RPMI8226 (cell line): ENCODE measurements at regions not wholly inside any gene's neighbourhood (a gene's known extent, or its start where the extent isn't known, plus 50 kb on each side); places are given as distances from the start of the nearest gene placed in this dataset.
A peak's percentile ranks its signal among the peaks of the same experiment; 100 is the strongest.

ENCODE experiments used
- DNase-seq: peaks from one replicate; pipeline ENCODE4 v3.0.0-alpha.2; 2015

DNA sequence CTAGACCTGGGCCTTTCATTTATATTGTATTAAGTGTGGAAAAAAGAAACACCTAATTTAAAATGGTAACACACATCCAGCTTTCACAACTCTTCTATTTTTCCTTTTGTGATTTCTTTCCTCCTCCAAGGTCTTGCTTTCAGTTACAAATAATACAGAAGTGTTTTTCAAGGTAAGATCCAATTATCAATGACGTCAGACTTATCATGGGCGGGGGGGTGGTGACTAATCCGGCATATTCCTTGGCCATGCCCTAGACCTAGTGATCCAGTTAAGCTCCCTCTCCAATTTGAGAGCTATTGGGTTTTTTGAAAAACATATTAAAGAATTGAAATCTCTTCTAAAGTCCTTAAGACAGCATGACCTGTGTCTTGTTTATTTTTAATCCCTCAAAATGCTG, 669.9 kb upstream of the NR5A2 start:
- no peak for DNase-seq

DNA sequence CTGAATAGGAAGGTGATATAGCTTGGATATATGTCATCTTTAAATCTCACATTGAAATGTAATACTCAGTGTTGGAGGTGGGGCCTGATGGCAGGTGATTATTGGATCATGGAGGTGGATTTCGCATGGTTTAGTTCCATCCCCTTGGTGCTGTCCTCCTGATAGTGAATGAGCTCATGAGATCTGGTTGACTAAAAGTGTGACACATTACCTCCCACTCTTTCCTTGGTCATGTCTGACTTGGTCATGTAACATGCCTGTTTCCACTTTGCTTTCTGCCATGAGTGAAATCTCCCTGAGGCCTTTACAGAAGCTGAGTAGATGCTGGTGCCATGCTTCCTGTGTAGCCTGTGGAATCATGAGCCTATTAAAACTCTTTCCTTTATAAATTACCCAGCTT, 664.5 kb upstream of the NR5A2 start:
- DNase-seq = no peak

DNA sequence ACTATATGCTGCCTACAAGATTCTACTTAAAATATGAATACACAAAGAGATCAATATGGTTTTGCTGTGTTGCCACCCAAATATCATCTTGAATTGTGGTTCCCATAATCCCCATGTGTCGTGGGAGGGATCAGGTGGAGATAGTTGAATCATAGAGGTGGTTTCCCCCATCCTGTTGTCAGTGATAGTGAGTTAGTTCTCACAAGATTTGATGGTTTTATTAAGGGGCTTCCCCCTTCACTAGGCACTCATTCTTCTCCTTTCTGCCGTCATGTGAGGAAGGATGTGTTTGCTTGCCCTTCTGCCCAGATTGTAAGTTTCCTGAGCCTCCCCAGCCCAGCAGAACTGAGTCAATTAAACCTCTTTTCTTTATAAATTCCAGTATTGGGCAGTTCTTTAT, 654.4 kb upstream of the NR5A2 start:
- no peak for DNase-seq

DNA sequence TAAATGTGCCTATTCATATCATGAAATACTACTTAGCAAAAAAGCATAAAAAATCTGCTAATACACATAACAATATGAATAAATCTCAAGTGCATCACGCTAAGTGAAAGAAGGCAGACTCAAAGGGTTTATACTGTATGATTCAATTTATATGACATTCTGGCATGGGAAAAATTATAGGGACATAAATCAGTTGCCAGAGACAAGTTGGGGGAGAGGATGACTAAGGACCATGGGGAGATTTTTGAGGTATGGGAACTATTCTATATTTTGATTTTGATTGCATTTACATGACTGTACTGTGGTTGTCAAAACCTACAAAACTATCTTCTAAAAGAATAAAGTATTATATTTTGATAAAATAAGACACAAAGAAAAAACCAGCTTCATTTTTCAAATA, 650.3 kb upstream of the NR5A2 start:
- no peak for DNase-seq

DNA sequence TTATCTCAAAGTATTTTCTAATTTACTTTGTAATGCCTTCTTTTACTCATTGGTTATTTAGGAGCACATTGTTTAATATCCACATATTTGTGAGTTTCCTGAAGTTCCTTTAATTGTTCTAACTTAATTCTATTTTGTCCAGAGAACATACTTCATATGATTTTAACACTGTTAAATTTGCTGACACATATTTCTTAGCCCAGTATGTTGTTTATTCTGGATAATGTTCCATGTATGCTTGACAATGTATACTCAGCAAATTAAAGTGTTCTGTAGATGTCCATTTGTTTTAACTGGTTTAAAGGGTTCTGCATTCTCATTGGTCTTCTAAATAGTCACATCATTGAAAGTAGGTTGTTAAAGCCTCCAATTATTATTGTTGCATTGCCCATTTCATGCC, 643.7 kb upstream of the NR5A2 start:
- DNase-seq = no peak

DNA sequence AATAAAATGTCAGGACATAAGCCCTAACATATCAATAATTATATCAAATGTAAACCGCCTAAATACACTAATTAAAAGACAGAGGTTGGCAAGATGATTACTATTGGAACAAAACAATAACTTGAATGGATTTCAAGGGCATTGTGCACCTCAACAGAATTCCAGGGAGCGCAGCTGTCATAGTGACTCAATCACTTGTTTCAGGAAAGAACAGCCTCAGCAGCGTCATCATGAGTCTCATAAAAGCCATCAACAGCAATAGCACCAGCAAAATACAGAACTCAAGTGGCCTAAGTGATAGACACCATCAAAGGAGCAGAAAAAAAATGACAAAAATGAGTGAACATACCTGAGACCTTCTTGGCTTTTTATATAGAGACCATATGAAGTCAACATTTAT, 632.7 kb upstream of the NR5A2 start:
- DNase-seq = no peak

DNA sequence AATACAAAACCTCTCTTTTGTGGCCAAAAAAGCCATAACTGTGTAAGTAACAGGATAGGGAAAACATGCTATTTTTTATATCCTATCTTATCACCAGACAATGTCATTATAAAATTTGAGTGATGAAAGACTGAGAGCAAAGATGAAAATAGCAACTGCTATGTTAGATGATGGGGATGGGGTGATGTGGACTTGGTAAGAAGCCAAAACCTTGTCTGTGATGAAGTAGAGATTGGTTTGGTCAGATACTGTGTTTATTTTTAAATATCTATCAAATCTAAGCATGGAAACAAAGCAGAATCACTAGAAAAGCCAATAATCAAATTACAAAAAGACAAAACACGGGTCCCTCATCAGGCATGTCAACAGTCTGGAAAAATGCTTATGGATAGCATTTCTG, 631.1 kb upstream of the NR5A2 start:
- DNase-seq = no peak

DNA sequence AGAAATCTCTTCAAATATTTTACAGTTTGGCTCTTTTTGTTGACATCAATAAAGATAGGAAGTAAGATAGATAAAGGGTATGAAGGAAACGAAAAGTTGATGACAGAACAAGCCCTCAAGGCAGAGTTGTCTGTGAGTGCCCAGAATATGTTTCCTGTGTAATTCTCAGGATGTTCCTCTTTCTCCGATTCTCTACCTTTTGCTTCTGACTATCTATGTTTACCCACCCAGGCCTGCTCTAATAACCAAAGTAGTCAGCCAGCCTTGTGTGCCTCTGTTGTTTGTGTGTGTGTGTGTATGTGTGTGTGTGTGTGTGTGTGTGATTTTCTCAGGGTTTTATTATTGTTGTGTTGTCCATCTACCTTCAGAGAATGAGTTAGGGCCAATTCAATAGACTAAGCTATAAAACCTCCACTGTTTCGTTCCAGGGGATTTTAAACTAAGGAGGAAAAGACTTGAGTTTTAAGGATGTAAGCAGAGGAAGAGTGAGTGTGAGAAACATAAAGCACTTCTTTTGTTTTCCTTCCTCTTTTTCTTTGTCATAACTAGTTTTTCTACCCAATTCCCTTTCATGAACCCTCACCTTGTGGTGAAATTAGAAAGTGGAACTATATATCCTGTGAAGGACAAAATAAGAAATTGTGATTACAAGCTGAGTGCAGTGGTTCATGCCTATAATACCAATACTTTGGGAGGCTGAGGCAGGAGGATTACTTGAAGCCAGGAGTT, 627.4 kb upstream of the NR5A2 start:
- no peak for DNase-seq

DNA sequence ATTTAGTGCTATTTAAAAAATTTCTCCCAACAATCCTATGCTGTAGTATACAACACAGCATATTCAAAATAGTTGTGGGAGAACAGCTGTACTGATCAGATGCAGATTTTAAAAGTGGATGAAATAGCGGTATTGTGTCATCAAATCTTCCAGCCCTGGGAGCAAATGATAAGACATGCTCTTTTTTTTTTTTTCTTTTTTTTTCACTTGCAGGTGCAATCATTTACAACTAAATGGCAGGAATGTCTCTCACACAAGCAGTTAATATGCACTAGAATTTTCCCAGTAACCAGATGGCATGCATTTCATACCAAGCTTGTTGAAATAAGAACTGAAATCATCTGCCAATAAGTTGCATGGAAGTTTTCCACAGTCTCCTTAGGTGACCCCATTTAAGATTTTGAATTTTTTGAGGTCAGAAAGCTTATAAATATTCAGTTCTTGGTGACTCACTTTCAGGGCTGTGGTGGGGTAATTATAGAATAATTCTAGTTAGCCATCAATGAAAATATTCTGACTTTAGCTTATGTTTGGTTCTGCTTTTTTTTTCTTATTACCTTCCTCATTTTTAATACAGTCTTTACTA, 623.9 kb upstream of the NR5A2 start:
- no peak for DNase-seq

DNA sequence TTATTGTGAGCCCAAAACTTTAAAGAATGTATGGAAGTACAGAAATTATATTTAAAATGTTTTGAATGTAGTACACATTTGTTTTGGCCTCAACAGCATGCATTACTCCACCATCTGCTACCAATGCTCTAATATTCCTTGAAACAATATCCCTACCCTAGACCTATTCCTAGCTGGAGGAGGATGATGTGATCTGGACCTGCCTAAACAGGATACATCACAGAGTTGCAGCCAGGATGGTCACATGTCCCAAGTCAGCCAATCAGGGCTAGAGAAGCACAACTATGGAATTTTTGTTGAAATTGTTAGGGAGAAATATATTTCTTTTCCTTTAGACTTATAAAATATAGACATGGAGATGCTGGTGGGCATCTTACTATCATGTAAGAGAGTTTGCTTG, 623.3 kb upstream of the NR5A2 start:
- DNase-seq = no peak

DNA sequence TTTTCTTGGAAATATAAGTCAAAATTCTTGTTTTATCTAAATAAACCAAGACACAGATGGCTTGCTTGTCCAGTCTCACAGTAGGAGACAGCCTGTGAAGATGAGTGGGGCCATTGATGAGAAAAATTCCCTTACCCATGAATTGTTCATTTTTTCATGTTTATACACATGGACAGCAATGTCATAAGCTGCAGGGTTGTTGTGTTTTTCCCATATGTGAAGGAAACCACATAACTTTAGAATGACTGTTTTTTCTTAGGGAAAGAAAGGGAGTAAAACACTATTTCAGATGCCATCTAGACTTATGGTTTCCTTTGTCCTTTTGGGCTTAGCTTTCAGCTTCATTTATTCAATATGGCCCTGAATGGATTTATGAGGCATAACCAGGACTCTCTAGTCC, 622.5 kb upstream of the NR5A2 start:
- DNase-seq = no peak

DNA sequence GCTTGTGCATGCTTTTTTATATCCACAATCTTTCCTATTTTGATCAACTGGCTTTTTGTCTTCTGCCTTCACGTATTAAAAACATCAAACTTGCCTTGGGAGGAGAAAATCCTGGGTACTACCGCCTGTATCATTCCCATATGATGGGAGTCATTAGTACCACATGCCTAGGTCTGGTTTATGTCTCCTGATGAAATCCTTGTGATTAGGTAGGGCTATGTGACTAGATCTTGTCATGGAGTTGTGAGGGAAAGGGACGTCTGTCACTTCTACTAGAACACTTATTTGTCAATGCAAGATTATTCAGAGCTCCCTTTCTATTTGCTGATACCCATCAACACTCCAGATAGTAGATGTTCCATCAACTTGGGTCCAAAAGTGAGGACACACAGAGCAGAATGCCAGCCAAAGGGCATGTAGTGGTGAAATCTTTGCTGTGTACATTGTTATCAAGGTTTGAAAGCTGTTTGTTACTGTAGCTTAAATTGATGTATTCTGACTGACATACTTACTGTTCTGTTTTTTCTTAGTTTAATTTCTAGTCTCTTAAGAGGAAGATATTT, 621.8 kb upstream of the NR5A2 start:
- no peak for DNase-seq

DNA sequence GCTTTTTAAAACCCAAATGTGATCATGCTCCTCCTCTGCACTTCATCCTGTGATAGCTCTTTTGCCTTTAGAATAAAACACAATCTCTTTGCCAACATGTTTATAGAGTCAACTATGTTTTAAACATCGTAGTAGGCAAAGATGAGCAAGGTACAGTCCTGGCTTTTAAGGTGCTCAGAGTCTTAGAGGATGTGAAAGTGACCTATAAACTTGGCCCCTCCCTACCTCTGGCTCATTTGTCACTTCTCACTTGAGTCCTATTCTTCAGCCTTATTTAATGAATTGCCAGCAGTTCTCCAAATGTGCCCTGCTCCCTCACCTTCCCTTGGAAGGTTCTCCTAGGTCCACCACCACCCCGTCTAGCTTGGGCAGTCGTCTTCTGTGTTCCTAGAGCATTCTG, 617.0 kb upstream of the NR5A2 start:
- DNase-seq = no peak

DNA sequence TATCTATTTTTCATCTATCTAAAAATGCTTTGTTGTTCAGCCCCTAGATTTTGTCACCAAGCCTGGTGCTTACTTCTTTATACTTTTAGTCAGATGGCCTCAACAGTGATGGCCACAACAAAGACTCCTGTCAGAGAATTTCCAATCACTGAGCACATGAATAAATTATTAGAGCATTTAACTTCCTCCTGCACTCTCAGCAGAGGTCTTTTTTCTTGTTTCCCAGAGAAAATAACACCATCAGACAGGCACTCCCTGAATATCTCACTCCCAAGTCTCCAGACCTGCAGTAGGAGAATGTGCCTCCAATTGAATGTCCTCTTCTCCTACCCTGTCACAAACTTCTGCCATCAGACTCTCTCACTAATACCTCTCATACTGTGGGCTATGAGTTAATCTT, 616.0 kb upstream of the NR5A2 start:
- no peak for DNase-seq

DNA sequence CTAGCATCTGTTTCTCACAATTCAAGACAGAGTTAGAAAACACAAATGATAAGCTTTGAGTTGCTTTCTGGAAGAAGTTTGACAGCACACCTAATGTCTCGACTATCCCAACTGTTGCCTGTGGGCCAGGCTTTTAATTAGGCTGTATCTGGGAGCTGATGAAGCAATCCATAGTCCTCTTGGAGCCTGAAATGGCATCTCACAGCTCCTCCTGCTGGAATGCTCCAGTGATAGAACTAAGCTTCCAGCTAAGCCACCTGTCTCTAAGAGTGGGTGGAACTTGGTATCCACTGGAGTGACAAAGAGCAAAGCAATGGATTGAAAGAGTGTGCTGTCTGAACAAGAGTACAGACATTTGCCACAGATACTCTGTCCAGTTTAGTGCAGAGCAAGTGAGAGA, 605.3 kb upstream of the NR5A2 start:
- no peak for DNase-seq

DNA sequence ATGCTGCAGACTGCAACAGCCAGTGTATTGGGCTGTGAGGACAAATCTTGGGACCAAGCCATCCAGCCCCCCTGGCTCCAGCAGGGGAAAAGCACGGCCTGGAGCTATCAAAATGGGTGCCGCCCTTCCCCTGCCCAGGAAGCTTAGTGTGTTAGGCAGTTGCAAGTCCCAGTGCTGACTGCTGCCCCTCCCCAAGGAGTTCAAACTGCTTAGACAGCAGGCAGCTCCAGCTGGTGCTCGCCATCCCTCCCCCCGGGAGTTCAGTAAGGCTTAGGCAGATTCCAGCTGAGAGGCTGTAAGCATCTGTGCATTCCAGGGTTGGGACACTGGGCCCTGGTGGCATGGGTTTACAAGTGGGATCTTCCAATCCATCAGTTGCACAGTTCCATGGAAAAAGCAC, 579.6 kb upstream of the NR5A2 start:
- DNase-seq = no peak

DNA sequence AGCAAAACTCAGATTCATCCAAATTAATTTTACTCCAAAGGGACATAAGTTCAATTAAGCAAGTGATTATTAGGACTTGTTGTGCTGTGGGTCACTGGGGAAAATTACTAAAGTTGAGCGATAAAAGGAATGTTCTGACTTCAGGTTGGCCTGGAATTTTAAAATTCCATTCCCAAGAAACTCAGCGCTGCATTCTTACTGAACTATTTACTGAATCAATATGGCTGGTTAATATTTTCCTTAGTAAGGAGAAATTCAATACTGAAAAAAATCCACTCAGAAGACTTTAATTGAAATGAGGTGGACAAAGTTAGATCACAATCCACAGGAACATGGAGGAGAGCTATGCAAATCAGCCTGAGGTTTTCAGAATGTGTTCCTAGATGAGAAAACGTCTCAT, 578.9 kb upstream of the NR5A2 start:
- no peak for DNase-seq

DNA sequence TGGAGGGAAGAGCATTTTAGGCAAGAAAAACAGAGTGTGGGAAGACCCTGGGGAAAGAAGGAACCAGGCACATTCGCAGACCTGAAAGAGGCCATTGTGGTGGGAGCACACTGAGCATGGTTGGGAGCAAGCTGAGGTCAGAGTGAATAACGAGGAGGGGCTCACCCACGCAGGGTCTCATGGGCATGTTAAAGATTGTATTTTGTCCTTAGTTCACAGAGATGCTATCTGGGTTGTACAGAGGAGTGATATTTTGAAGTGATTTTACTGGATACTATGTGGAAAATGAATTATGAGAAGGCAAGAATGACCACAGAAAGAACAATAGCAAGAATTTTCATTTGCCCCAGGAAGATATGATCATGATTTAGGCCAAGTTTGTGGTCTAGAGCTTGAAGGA, 578.3 kb upstream of the NR5A2 start:
- DNase-seq = no peak

DNA sequence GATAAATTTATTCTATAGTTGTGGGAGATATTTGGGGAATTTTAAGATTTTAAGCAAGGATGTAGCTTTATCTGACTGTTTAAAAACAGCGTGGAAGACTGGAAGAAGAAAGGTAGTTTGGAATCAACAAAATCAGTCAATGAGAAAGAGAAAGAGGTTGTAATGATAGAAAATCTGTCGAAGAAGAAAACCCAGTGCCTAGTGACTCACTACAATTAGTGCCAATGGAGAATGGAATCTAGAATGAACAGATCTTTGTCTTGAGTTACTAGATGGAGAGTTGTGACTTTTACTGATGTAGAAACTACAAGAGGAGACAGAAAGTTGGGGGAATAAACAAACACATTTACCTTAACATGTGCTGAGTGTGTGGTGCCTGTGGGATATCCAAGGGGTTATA, 577.8 kb upstream of the NR5A2 start:
- DNase-seq = no peak

DNA sequence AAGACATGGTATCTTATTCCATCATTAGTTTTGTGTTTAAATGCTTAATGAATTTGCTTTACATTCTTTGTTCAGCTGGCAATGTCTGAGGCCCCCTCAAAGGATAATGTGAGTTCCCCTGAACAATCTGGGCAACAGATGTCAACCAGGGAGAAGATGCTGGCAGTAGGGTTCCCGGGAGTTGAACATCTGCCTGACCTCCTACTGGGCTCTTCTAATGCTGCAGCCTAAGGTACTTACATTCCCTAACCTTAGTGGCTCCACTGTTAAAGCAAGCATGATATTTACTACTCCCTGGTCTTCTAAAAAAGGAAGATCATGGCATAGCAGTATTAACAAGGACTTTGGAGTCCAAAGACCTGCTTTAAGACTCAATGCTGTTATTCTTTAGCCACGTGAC, 574.9 kb upstream of the NR5A2 start:
- no peak for DNase-seq

DNA sequence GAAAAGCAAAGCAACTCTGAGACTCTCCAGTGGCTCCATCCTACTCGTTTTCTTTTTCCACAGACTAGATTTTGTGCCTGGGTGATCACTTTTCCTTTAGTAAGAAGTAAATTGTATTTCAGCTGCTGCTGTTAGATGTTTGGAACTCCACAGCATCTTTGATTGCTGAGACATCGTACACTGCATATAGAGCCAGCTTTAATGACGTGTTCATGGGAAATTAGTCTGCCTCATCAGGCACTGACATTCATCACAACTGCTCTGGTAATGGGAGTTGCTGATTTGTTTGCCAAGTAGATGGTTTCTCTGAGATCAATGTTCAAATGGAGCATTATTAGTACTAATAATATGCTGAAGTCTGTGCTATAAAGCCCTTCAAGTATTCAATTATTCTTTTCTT, 573.8 kb upstream of the NR5A2 start:
- DNase-seq = no peak

DNA sequence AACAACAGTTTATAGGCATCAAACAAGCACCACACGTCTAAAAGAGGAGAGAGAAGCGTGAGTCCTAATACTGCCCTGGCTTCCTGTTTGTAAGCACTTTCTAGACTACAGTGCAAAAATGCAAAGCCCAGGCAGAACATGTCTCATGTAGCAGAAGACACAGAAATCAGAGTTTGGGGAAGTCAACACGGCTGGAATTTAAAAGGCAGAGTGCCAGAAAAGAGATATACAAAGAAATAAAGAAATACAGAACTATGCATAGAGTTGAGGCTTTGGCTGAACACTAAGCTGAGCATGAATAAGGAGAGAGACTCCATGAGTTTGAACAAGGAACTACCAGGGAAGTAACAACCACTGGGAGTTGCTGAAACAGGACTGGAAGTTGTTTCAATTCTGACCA, 566.6 kb upstream of the NR5A2 start:
- no peak for DNase-seq

DNA sequence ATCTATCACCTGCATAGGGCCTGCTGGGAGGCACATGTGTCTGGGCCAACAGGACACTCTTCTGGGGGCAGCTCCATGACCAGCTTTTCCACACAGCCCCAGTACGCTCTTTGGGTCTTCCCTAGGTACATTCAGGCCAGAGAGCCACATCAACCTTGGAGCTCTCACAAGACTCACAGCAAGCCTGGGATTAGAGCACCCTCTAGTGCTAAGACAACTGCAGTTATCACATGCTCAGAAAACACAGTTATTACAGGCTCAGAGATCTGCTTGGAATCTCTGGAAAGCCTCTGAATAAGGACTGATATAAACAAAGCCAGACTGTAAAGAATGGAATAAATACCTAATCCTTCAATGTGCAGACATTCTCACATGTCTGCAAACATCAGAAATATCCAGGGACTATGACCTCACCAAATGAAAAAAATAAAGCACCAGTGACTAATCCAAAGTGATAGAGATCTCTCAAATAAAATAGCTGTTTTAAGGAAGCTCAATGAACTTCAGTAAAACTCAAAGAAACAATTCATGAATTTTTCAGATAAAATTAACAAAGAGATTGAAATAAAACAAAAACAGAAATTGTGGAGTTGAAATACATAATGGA, 563.9 kb upstream of the NR5A2 start:
- peak; percentile 36 for DNase-seq

DNA sequence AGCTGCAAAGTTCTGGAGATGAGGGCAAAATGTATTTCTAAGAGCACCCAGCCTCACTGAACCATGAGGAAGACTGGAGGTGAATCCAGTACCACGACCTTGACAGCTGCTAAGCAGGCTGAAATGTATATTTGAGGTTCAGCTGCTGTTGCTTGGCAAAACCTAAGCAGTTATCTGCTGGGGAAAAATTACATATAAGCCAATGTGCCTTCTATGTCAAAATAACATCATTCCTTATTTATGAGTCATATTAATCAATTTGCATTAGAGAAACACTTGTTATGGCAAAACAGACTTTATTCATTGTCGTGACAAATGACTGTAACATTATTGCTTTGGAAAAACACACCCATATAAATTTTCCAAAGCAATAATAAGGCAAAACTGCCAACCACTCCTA, 560.5 kb upstream of the NR5A2 start:
- no peak for DNase-seq

DNA sequence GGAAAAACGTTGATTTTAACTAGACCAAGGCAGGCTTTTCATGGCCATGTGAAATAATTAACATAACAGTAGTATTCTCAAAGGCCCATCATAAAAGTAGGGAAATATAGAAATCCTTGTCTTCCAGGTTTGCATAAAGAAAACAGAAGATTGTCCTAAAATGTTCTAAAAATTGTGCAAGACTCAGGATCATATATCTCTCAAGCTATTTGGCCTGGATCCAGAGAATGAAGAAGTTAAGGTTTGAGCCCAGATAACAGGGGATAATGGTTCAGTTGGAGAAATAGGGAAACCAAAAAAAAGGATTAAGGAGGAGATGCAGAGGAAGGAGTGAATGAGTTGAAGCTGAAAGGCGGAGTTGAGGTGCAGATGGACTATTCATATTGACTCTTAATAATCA, 555.5 kb upstream of the NR5A2 start:
- DNase-seq = no peak
